MM.1S (cell line): ENCODE measurements at regions not wholly inside any gene's neighbourhood (a gene's known extent, or its start where the extent isn't known, plus 50 kb on each side); places are given as distances from the start of the nearest gene placed in this dataset.

ENCODE experiments used
- DNase-seq: peaks from one replicate; pipeline ENCODE4 v3.0.0-alpha.2; 2015
- H2AFZ ChIP-seq: fragments of 300-600 bp; sonication (generic); 2 replicates; pipeline ENCODE4 v1.6.0; 2016; ENCODE audit warnings: antibody characterized with exemption, low read length
- H3F3A ChIP-seq: fragments of 300-600 bp; sonication (generic); 2 replicates; pipeline ENCODE4 v1.6.1; 2016; ENCODE audit warnings: mild to moderate bottlenecking, antibody characterized with exemption, low read length, moderate library complexity, mixed read lengths; ENCODE audit not compliant: insufficient read depth
- H3K27ac ChIP-seq: fragments of 300-600 bp; sonication (generic); 2 replicates; pipeline ENCODE4 v1.5.1; 2016; ENCODE audit warnings: mild to moderate bottlenecking, low read length
- H3K27me3 ChIP-seq: fragments of 300-600 bp; sonication (generic); replicated peaks from 2 replicates; pipeline ENCODE4 v1.6.0; 2016; ENCODE audit warnings: low read length; ENCODE audit not compliant: insufficient read depth
- H3K36me3 ChIP-seq: fragments of 300-600 bp; sonication (generic); replicated peaks from 2 replicates; pipeline ENCODE4 v1.6.1; 2016; ENCODE audit warnings: mild to moderate bottlenecking, low read length, mixed read lengths; ENCODE audit not compliant: insufficient read depth
- H3K4me1 ChIP-seq: fragments of 300-600 bp; sonication (generic); 2 replicates; pipeline ENCODE4 v1.6.1; 2016; ENCODE audit warnings: low read length, mixed read lengths
- H3K4me2 ChIP-seq: fragments of 300-600 bp; sonication (generic); 2 replicates; pipeline ENCODE4 v1.6.0; 2016; ENCODE audit warnings: low read depth, low read length
- H3K4me3 ChIP-seq: fragments of 300-600 bp; sonication (generic); 2 replicates; pipeline ENCODE4 v1.5.1; 2016; ENCODE audit warnings: low read length, mixed read lengths
- H3K79me2 ChIP-seq: fragments of 300-600 bp; sonication (generic); 2 replicates; pipeline ENCODE4 v1.6.1; 2016; ENCODE audit warnings: mixed run types, low read length, mixed read lengths
- H3K9ac ChIP-seq: fragments of 300-600 bp; sonication (generic); 2 replicates; pipeline ENCODE4 v1.6.1; 2016; ENCODE audit warnings: low read length, mixed read lengths
- H3K9me2 ChIP-seq: fragments of 300-600 bp; sonication (generic); replicated peaks from 2 replicates; pipeline ENCODE4 v1.6.1; 2016; ENCODE audit warnings: mild to moderate bottlenecking, low read length, mixed read lengths; ENCODE audit not compliant: insufficient read depth
- H3K9me3 ChIP-seq: fragments of 300-600 bp; sonication (generic); replicated peaks from 2 replicates; pipeline ENCODE4 v1.6.1; 2016; ENCODE audit warnings: mild to moderate bottlenecking, low read length, mixed read lengths; ENCODE audit not compliant: insufficient read depth
- H4K20me1 ChIP-seq: fragments of 300-600 bp; sonication (generic); 2 replicates; pipeline ENCODE4 v1.6.1; 2016; ENCODE audit warnings: mild to moderate bottlenecking, low read length, moderate library complexity, mixed read lengths; ENCODE audit not compliant: insufficient read depth
- CTCF ChIP-seq: fragments of 300-600 bp; sonication (generic); IDR thresholded peaks from 2 replicates; pipeline ENCODE4 v1.5.1; 2016; ENCODE audit warnings: antibody characterized with exemption, low read length, mixed read lengths
- EZH2 ChIP-seq: fragments of 300-600 bp; sonication (generic); optimal IDR thresholded peaks from 2 replicates; pipeline ENCODE3; 2017; ENCODE audit warnings: low read depth, mild to moderate bottlenecking, antibody characterized with exemption, low read length, mixed read lengths
- EZH2phosphoT487 ChIP-seq: fragments of 300-600 bp; sonication (generic); IDR thresholded peaks from 2 replicates; pipeline ENCODE4 v1.6.1; 2018; ENCODE audit warnings: antibody characterized with exemption, low read length

- no peaks in the 10 kb centered on the region for H4K20me1 ChIP-seq
- no peak overlapping the region for H3K27ac ChIP-seq
- H3K4me2 ChIP-seq, result no peak overlapping the region
- TF ChIP-seq EZH2, result no peak
- no peak for TF ChIP-seq EZH2phosphoT487
- no peak for TF ChIP-seq CTCF
- H3K9me2 ChIP-seq, result no peaks in the 10 kb centered on the region
- H3K4me3 ChIP-seq, result no peak overlapping the region
- DNase-seq, result no peak
- peaks cover 5% of the 10 kb centered on the region; the same call in 1 of the 2 replicates for H3K27me3 ChIP-seq
- no peaks in the 10 kb centered on the region for H3K4me1 ChIP-seq
- H3K9ac ChIP-seq, result no peak overlapping the region
- no peaks in the 10 kb centered on the region for H3K79me2 ChIP-seq
- H2AFZ ChIP-seq, result no peak overlapping the region
- no peaks in the 10 kb centered on the region for H3K9me3 ChIP-seq
- H3K36me3 ChIP-seq, result no peaks in the 10 kb centered on the region
- no peaks in the 10 kb centered on the region for H3F3A ChIP-seq
Observed at GRCh38 chr12:115212356-115212755, 528.4 kb upstream of the TBX3 start.

- no peaks in the 10 kb centered on the region for H4K20me1 ChIP-seq
- H3K9me3 ChIP-seq, result no peaks in the 10 kb centered on the region
- no peak overlapping the region for H3K9ac ChIP-seq
- H3K27me3 ChIP-seq, result peaks cover 5% of the 10 kb centered on the region; the same call in 1 of the 2 replicates
- DNase-seq, result no peak
- no peak overlapping the region for H3K4me2 ChIP-seq
- no peaks in the 10 kb centered on the region for H3K4me1 ChIP-seq
- H3K4me3 ChIP-seq, result no peak overlapping the region
- no peaks in the 10 kb centered on the region for H3K79me2 ChIP-seq
- no peak overlapping the region for H2AFZ ChIP-seq
- H3K9me2 ChIP-seq, result no peaks in the 10 kb centered on the region
- TF ChIP-seq CTCF (no peak), EZH2 (no peak), EZH2phosphoT487 (no peak)
- no peaks in the 10 kb centered on the region for H3K36me3 ChIP-seq
- H3F3A ChIP-seq, result no peaks in the 10 kb centered on the region
- no peak overlapping the region for H3K27ac ChIP-seq
Observed at GRCh38 chr12:115210533-115211252, 526.7 kb upstream of the TBX3 start.

GRCh38 chr12:115209230-115209629 is 525.3 kb upstream of the TBX3 start:
- no peaks in the 10 kb centered on the region for H3K9me2 ChIP-seq
- H3F3A ChIP-seq, result no peaks in the 10 kb centered on the region
- H3K9ac ChIP-seq, result no peak overlapping the region
- peaks cover 5% of the 10 kb centered on the region; the same call in 1 of the 2 replicates for H3K27me3 ChIP-seq
- no peaks in the 10 kb centered on the region for H3K36me3 ChIP-seq
- H3K4me3 ChIP-seq, result no peak overlapping the region
- no peaks in the 10 kb centered on the region for H3K79me2 ChIP-seq
- H2AFZ ChIP-seq, result no peak overlapping the region
- no peaks in the 10 kb centered on the region for H3K9me3 ChIP-seq
- DNase-seq, result no peak
- TF ChIP-seq EZH2phosphoT487 (no peak), EZH2 (no peak), CTCF (no peak)
- no peaks in the 10 kb centered on the region for H4K20me1 ChIP-seq
- no peaks in the 10 kb centered on the region for H3K4me1 ChIP-seq
- H3K27ac ChIP-seq, result no peak overlapping the region
- H3K4me2 ChIP-seq, result no peak overlapping the region
